GF-D8 (cell line): ENCODE measurements at regions not wholly inside any gene's neighbourhood (a gene's known extent, or its start where the extent isn't known, plus 50 kb on each side); places are given as distances from the start of the nearest gene placed in this dataset.
A peak's percentile ranks its signal among the peaks of the same experiment; 100 is the strongest.

Experiments used
- DNase-seq: peaks from one replicate; lab custom pipeline; 2025; lab: John Stamatoyannopoulos, UW

- no peak for DNase-seq
Measured at GRCh38 chr2:102967451-102967850, 205.6 kb downstream of the TMEM182 start.

- DNase-seq, result no peak
Measured at GRCh38 chr2:102968375-102968774, 206.5 kb downstream of the TMEM182 start.

GRCh38 chr2:102971701-102972100 is 209.9 kb downstream of the TMEM182 start:
- no peak for DNase-seq

- DNase-seq, result peak; percentile 44
Measured at GRCh38 chr2:102975996-102976975, 214.5 kb downstream of the TMEM182 start.

GRCh38 chr2:102977426-102978090 is 215.7 kb downstream of the TMEM182 start:
- no peak for DNase-seq

- no peak for DNase-seq
Measured at GRCh38 chr2:102978091-102978490, 216.3 kb downstream of the TMEM182 start.

- DNase-seq, result no peak
Measured at GRCh38 chr2:102979429-102979828, 217.6 kb downstream of the TMEM182 start.

GRCh38 chr2:102983786-102984185 is 222.0 kb downstream of the TMEM182 start:
- no peak for DNase-seq

- DNase-seq, result no peak
Measured at GRCh38 chr2:102986826-102987490, 225.1 kb downstream of the TMEM182 start.

GRCh38 chr2:102992607-102993006 is 230.8 kb downstream of the TMEM182 start:
- no peak for DNase-seq

- DNase-seq, result no peak
Measured at GRCh38 chr2:102999958-103000357, 238.1 kb downstream of the TMEM182 start.

GRCh38 chr2:103002954-103003353 is 241.1 kb downstream of the TMEM182 start:
- no peak for DNase-seq

GRCh38 chr2:103003750-103004260 is 242.0 kb downstream of the TMEM182 start:
- no peak for DNase-seq

GRCh38 chr2:103004426-103004942 is 242.7 kb downstream of the TMEM182 start:
- no peak for DNase-seq

GRCh38 chr2:103005393-103005792 is 243.6 kb downstream of the TMEM182 start:
- no peak for DNase-seq

- no peak for DNase-seq
Measured at GRCh38 chr2:103007086-103007485, 245.3 kb downstream of the TMEM182 start.

GRCh38 chr2:103008586-103008985 is 246.8 kb downstream of the TMEM182 start:
- DNase-seq, result no peak

GRCh38 chr2:103009871-103010270 is 248.0 kb downstream of the TMEM182 start:
- no peak for DNase-seq

GRCh38 chr2:103010306-103010705 is 248.5 kb downstream of the TMEM182 start:
- no peak for DNase-seq

- no peak for DNase-seq
Measured at GRCh38 chr2:103010751-103011150, 248.9 kb downstream of the TMEM182 start.

- no peak for DNase-seq
Measured at GRCh38 chr2:103012590-103012989, 250.8 kb downstream of the TMEM182 start.

GRCh38 chr2:103025056-103025455 is 263.2 kb downstream of the TMEM182 start:
- DNase-seq, result no peak
